ENCODE measurements at regions not wholly inside any gene's neighbourhood (a gene's known extent, or its start where the extent isn't known, plus 50 kb on each side); places are given as distances from the start of the nearest gene placed in this dataset.

GRCh38 chr9:115374724-115375268 lies 256.8 kb upstream of the TNC start:
- no peaks in the 10 kb centered on the region for H4K20me1 ChIP-seq (ENCODE audit: insufficient read depth)
- CTCF ChIA-PET, result no interaction called here
- no peaks in the 10 kb centered on the region for H3K79me2 ChIP-seq (ENCODE audit: insufficient read depth)
- H3K27me3 ChIP-seq (ENCODE audit: insufficient read depth), result no peaks in the 10 kb centered on the region
- peaks cover 4 to 13% of the 10 kb centered on the region in 2 experiments; a peak in 2 of 4 replicates for H3K4me1 ChIP-seq (ENCODE audit: control insufficient read depth in 1 of 2, insufficient read depth in 2 of 2, low read depth in 1 of 2, low read length in 1 of 2)
- TF ChIP-seq CHD2 (IDR thresholded peaks at IDR 0.05; ENCODE audit: low read length, partially characterized antibody), result no peak
- no peak for TF ChIP-seq CTCF (IDR thresholded peaks at IDR 0.05)
- no peak for TF ChIP-seq GABPA (IDR thresholded peaks at IDR 0.05; ENCODE audit: low read depth)
- TF ChIP-seq MEF2A (IDR thresholded peaks at IDR 0.05; ENCODE audit: borderline replicate concordance, low read depth), result no peak
- TF ChIP-seq REST (IDR thresholded peaks at IDR 0.05; ENCODE audit: low read depth, low read length), result no peak
- no peak for TF ChIP-seq RCOR1 (IDR thresholded peaks at IDR 0.05; ENCODE audit: low read length)
- TF ChIP-seq PBX3 (IDR thresholded peaks at IDR 0.05), result no peak
- TF ChIP-seq POLR2AphosphoS5 (IDR thresholded peaks at IDR 0.05; ENCODE audit: low read depth, low read length), result no peak
- TF ChIP-seq TEAD4 (IDR thresholded peaks at IDR 0.05; ENCODE audit: borderline replicate concordance, insufficient read depth), result no peak
- TF ChIP-seq JUND (IDR thresholded peaks at IDR 0.05), result no peak
- TF ChIP-seq RXRA (IDR thresholded peaks at IDR 0.05; ENCODE audit: borderline replicate concordance, low read depth), result no peak
- no peak for TF ChIP-seq RAD21 (IDR thresholded peaks at IDR 0.05; ENCODE audit: low read length)
- TF ChIP-seq NFIC (IDR thresholded peaks at IDR 0.05; ENCODE audit: borderline replicate concordance), result no peak
- no peak for TF ChIP-seq FOSL2 (IDR thresholded peaks at IDR 0.05; ENCODE audit: borderline replicate concordance, low read depth)
- no peak for TF ChIP-seq NRF1 (IDR thresholded peaks at IDR 0.05; ENCODE audit: low read depth, low read length)
- TF ChIP-seq TCF12 (IDR thresholded peaks at IDR 0.05), result no peak
- TF ChIP-seq EP300 (IDR thresholded peaks at IDR 0.05; ENCODE audit: borderline replicate concordance in 1 of 2, low read depth in 1 of 2, low read length in 1 of 2), result no peak
- no peak for TF ChIP-seq YY1 (IDR thresholded peaks at IDR 0.05; ENCODE audit: low read depth)
- no peaks in the 10 kb centered on the region for H3K36me3 ChIP-seq (replicated peaks in 1 of 2; ENCODE audit: control insufficient read depth in 1 of 2, insufficient read depth in 2 of 2, low read length in 1 of 2)
- POLR2A ChIA-PET, result no interaction called here
- WGBS (ENCODE audit: low lambda C conversion rate), result 94% methylated on average over 4 of the region's 4 CpGs
- H3K9me3 ChIP-seq, result no peaks in the 10 kb centered on the region
- H3K9ac ChIP-seq, result no peak overlapping the region
- no peak overlapping the region for H2AFZ ChIP-seq (ENCODE audit: low read depth)
- H3K4me3 ChIP-seq (ENCODE audit: low read depth in 2 of 2, low read length in 1 of 2), result no peak overlapping the region
- no peak for DNase-seq
- no peak overlapping the region for H3K4me2 ChIP-seq
- no peak overlapping the region for H3K27ac ChIP-seq (ENCODE audit: low read depth in 2 of 2, low read length in 1 of 2)
- peaks cover 5% of the 10 kb centered on the region for H3F3A ChIP-seq (replicated peaks; ENCODE audit: insufficient read depth)
- no peaks in the 10 kb centered on the region for H3K9me2 ChIP-seq

All from SK-N-SH (cell line).